ENCODE measurements at regions not wholly inside any gene's neighbourhood (a gene's known extent, or its start where the extent isn't known, plus 50 kb on each side); places are given as distances from the start of the nearest gene placed in this dataset.

GRCh38 chrX:51798701-51799100 is 55.5 kb downstream of the GSPT2 start:
- H3K4me2 ChIP-seq (ENCODE audit: low read depth, low read length, poor library complexity, severe bottlenecking), result peak overlapping the region; percentile 55
- H4K20me1 ChIP-seq (ENCODE audit: low read depth, low read length), result no peaks in the 10 kb centered on the region
- H3K79me2 ChIP-seq (ENCODE audit: insufficient read depth, low read length), result peaks cover 3% of the 10 kb centered on the region
- H3K27me3 ChIP-seq (ENCODE audit: low read length), result no peaks in the 10 kb centered on the region
- H3K4me3 ChIP-seq (ENCODE audit: insufficient read depth, low read length, poor library complexity, severe bottlenecking), result no peak overlapping the region
- no peaks in the 10 kb centered on the region for H3K9me3 ChIP-seq (ENCODE audit: insufficient read depth, low read length)
- H3K27ac ChIP-seq (ENCODE audit: low read depth, low read length), result peak overlapping the region; percentile 68; the same call in 1 of the 2 replicates
- peaks cover 23% of the 10 kb centered on the region; the same call in 1 of the 2 replicates for H3F3A ChIP-seq (ENCODE audit: insufficient read depth)
- no peaks in the 10 kb centered on the region for H3K9me2 ChIP-seq (replicated peaks; ENCODE audit: insufficient read depth, low read length)
- H3K9ac ChIP-seq (ENCODE audit: low read length), result no peak overlapping the region
- no peaks in the 10 kb centered on the region for H3K36me3 ChIP-seq (ENCODE audit: low read length)
- H2AFZ ChIP-seq (ENCODE audit: low read depth, low read length, severe bottlenecking), result no peak overlapping the region
- TF ChIP-seq CTCF (IDR thresholded peaks at IDR 0.05; ENCODE audit: insufficient read depth, low read length, poor library complexity, severe bottlenecking), result no peak
- TF ChIP-seq EZH2phosphoT487 (conservative IDR thresholded peaks at IDR 0.05; ENCODE audit: low read length), result no peak

GRCh38 chrX:51802917-51803688 is 59.9 kb downstream of the GSPT2 start:
- peak overlapping the region; percentile 73 for H3K4me3 ChIP-seq (ENCODE audit: insufficient read depth, low read length, poor library complexity, severe bottlenecking)
- peak overlapping the region; percentile 75 for H3K27ac ChIP-seq (ENCODE audit: low read depth, low read length)
- no peaks in the 10 kb centered on the region for H3K9me3 ChIP-seq (ENCODE audit: insufficient read depth, low read length)
- H3F3A ChIP-seq (ENCODE audit: insufficient read depth), result peaks cover 23% of the 10 kb centered on the region; the same call in 1 of the 2 replicates
- peaks cover 43% of the 10 kb centered on the region for H3K79me2 ChIP-seq (ENCODE audit: insufficient read depth, low read length)
- H3K9ac ChIP-seq (ENCODE audit: low read length), result peak overlapping the region; percentile 80
- H4K20me1 ChIP-seq (ENCODE audit: low read depth, low read length), result no peaks in the 10 kb centered on the region
- TF ChIP-seq CTCF (IDR thresholded peaks at IDR 0.05; ENCODE audit: insufficient read depth, low read length, poor library complexity, severe bottlenecking) (peak; percentile 40), EZH2phosphoT487 (conservative IDR thresholded peaks at IDR 0.05; ENCODE audit: low read length) (no peak)
- H3K4me2 ChIP-seq (ENCODE audit: low read depth, low read length, poor library complexity, severe bottlenecking), result peak overlapping the region; percentile 87
- peaks cover 3% of the 10 kb centered on the region; the same call in 1 of the 2 replicates for H3K36me3 ChIP-seq (ENCODE audit: low read length)
- H2AFZ ChIP-seq (ENCODE audit: low read depth, low read length, severe bottlenecking), result peak overlapping the region; percentile 16
- no peaks in the 10 kb centered on the region for H3K9me2 ChIP-seq (replicated peaks; ENCODE audit: insufficient read depth, low read length)
- no peaks in the 10 kb centered on the region for H3K27me3 ChIP-seq (ENCODE audit: low read length)

- Histone ChIP-seq H3K27ac (ENCODE audit: low read depth, low read length) (peak overlapping the region; percentile 75; the same call in 1 of the 2 replicates), H3K27me3 (ENCODE audit: low read length) (no peaks in the 10 kb centered on the region), H3K9ac (ENCODE audit: low read length) (peak overlapping the region; percentile 80), H3K4me3 (ENCODE audit: insufficient read depth, low read length, poor library complexity, severe bottlenecking) (peak overlapping the region; percentile 73), H2AFZ (ENCODE audit: low read depth, low read length, severe bottlenecking) (no peak overlapping the region), H3K9me2 (replicated peaks; ENCODE audit: insufficient read depth, low read length) (no peaks in the 10 kb centered on the region), H3K36me3 (ENCODE audit: low read length) (peaks cover 3% of the 10 kb centered on the region; the same call in 1 of the 2 replicates), H3F3A (ENCODE audit: insufficient read depth) (peaks cover 18% of the 10 kb centered on the region; the same call in 1 of the 2 replicates), H3K79me2 (ENCODE audit: insufficient read depth, low read length) (peaks cover 50% of the 10 kb centered on the region), H4K20me1 (ENCODE audit: low read depth, low read length) (no peaks in the 10 kb centered on the region), H3K4me2 (ENCODE audit: low read depth, low read length, poor library complexity, severe bottlenecking) (peak overlapping the region; percentile 87), H3K9me3 (ENCODE audit: insufficient read depth, low read length) (no peaks in the 10 kb centered on the region)
- TF ChIP-seq CTCF (IDR thresholded peaks at IDR 0.05; ENCODE audit: insufficient read depth, low read length, poor library complexity, severe bottlenecking), result no peak
- no peak for TF ChIP-seq EZH2phosphoT487 (conservative IDR thresholded peaks at IDR 0.05; ENCODE audit: low read length)
These were observed 60.6 kb downstream of the GSPT2 start for GRCh38 chrX:51803833-51804232.

Measured in SU-DHL-6 (cell line).